HG02884 (cell line): ENCODE measurements at regions not wholly inside any gene's neighbourhood (a gene's known extent, or its start where the extent isn't known, plus 50 kb on each side); places are given as distances from the start of the nearest gene placed in this dataset.

ENCODE experiments used
- ATAC-seq: cut with Tn5 transposase; IDR thresholded peaks from one replicate; pipeline ENCODE4 v1.9.1; 2021; ENCODE audit warnings: mild to moderate bottlenecking, moderate library complexity; ENCODE audit not compliant: unreplicated experiment

DNA sequence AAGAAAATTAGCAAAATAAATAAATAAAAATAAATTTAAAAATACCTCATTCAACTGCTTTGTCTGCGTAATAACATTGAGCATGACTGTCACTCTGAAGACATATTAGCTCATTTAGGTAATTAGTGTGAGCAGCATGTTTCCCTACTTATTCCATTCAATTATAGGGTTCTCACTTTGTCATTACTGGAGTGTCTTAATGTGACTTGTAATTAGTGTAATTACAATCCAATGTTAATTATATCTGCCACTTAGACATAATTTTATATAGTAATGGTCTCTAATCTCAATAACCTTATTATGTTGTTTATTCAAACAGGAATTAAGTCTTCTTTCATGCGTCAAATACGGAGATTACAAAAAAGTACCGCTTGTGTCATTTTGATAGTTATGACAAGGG is 893.9 kb upstream of the ACVR2A start:
- ATAC-seq = no peak

DNA sequence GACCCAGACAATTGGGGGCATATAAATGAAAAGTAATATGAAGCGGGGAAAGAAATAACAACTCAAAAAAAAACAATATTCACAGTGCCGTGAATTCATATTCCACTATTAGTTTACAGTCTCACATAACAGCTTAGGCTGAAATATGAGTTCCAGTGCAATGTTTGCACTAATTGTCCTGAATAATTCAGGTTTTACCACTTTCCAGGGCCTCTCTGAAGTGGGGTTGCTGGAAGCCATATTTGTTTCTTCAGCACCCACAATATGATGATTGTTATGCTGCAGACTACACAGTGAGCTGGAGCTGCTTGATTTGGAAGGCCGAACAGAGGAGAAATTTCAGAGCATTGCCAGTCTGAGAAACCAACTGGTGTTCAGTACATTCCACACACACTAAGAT is 894.5 kb upstream of the ACVR2A start:
- no peak for ATAC-seq

DNA sequence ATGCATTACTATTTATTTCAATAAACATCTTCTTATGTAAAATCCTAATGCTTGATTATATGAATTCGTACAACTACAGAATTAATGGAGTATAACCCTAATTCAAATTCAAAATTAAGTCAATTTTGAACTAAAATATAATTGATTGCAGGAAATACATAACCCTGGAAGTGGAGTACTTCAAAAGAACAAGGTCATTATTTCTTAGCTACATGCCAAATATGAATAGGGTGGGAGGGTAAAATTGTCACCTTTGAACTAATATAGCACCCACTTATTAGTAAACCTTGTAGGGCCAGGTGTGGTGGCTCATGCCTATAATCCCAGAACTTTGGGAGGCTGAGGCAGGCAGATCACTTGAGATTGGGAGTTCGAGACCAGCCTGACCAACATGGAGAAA is 895.4 kb upstream of the ACVR2A start:
- ATAC-seq = no peak

DNA sequence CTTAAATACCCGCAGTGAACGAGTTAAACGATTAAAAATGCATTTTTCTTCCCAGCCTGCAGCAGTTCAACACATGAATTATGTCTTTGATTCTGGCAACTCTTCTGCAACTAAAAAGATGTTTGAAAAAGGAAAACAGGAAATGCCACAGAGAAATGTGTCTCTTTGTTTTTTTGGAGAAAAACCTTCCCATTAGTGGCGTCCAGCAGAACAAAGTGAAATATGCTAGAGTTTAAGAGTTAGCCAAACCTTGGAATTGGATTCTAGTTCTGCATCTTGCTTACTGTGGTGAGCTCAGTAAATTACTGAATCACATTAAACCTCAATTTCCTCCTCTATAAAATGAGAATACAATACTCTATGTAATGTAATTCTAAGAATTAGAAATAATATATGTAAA is 900.2 kb upstream of the ACVR2A start:
- no peak for ATAC-seq

DNA sequence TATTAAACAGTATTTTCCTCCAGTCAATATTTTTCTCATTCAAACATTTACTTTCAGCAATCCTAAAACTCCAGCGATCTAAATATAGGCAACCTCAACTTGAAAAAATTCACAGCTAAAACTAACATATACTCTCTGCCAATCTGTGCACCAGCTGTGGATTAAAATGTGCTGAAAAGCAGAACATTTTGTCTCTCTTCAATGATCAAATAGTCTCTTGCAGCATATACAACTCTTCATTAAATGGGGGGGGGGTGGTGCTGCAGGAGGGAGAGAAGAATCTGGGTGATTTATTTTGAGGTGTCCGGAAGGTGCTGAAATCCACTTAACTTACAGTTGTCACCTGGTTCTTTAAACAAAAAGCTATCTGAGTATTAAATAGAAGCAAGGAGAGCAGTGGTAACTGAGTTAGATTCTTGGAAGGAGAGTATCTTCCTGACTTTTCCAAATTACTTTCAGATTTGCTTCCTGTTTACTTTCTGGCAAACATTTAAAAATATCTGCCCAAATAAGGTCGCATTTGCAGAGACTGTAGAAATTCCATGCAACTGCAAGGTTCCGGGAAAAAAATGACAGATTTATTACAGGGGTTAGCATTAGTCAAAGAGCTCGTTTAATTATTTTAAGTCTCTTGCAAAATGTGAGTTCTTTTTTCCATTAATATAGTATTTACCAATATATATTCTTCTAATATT is 904.7 kb upstream of the ACVR2A start:
- no peak for ATAC-seq

DNA sequence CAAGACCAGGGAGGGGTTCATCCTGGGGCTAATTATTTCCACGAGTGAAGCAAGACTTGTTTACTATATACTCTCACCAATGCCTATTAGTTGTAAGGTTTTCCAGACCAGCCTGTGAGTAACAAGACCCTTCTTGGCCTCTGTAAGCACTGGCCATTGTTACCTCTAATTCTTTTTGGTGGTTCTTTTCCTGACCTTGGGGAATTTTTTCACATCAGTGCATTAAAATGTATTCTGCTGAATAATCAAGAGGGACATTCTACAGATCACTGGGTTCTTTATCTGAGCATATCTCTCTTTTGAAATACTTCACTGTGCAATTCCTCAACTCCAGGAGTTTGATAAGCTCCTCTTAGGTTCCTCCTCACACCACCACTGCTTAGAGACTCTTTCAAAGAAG is 909.9 kb upstream of the ACVR2A start:
- ATAC-seq = no peak

DNA sequence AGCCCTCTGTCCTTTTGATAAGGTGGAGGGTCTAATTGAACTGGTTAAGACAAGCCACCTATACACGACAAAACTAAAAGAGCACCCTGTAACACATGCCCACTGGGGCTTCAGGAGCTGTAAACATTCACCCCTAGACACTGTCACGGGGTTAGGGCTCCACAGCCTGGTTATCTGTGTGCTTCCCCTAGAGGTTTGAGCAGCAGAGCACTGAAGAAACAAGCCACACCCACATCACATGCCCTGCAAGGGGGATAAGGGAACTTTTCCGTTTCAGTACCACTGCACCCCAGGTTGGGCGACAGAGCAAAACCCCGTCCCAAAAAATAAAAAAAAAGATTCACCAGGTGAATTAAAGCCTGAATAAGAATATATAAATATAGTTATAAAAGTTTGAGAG is 913.7 kb upstream of the ACVR2A start:
- peak; percentile 69 for ATAC-seq

DNA sequence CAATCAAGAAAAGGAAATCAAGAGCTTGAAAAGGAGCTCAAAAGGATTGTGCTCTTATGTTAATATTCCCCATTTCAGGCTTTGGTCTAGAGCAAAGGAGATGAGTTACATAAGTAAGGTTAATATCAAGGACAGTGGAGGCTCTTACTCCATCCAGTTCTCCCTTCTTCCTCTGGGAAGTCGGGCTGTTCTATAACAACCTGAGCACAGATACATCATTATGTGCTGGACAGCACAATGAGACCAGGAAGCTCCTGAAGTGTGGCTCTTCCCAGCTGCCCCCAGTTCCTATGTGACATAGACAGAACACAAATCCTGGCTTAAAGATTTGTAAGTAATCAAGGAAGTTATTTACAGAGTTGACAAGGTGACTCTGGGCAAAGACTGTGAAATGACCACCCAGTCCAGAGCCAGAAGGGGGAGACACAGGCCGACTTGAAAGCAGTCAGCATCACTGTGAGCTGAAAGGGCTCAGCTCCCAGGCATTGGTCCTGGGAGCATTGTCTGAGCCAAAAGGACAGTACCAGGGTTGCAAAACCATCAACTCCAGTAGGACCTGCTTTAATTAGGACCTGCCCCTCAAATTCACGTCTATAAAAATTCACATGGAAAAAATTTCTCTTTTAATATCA is 917.6 kb upstream of the ACVR2A start:
- ATAC-seq = no peak

DNA sequence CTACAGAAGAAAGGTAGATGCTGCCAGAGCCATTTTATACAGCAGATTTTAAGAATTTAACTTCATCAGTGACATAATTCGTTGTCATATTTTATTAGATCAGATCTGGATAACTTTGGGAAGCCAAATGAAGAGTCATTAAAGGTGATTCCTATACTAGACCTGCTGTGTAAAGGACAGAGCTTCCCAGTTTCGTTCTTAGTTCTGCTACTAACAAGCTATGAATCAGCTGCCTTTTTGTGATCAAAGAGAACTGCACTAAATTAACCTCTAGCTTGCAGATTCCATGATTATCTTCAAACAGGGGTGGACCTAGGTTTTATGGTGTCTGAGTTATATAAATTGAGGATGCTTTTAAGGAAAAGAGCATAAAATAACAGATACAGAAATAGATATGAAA is 926.5 kb upstream of the ACVR2A start:
- ATAC-seq = no peak

DNA sequence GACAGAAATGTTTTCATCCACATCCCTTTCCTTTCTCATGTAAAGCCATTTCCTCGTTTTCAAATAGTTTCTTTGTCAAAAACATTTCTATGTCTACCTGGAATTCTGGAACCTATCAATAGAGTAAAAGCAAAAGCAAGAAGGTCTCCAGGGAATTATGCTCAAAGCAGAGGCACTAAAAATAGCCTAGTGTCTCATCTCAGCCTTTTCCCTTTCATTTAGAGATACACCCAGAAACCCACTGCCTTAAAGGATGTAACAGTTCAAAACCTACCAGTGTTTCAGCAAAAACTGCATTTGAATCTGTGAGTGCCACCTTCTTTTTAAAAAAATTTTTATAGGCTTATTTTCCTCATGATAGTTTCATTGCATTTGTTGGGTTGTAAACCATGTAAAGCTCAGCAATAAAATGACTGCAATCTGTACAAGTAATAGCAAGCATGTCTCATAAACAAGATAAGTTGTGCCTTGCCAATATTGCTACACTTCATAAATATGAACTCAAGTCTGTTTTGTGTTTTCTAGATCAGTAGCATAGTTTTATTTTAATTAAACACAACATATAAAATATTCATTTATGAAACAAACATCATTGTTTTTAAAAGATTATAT is 927.3 kb upstream of the ACVR2A start:
- ATAC-seq = no peak

DNA sequence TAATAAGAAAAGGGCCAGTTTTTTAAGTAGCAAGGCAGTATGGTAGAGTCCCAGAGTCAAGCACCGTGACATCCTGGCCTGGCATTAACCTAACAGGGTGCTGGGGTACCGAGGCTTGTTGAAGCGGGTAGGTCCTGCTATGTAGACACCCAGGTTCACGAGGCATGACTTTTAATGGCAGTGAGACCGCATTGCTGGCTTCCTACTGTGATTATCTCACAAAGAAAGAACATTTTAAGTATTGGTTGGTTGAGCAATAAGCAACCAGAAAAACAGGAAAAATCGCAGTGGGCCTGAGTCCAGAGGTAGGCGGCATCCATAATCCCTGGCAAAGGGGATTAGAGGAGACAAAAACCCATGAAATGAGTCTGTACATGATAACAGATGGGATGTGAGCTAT is 927.9 kb upstream of the ACVR2A start:
- ATAC-seq = no peak

DNA sequence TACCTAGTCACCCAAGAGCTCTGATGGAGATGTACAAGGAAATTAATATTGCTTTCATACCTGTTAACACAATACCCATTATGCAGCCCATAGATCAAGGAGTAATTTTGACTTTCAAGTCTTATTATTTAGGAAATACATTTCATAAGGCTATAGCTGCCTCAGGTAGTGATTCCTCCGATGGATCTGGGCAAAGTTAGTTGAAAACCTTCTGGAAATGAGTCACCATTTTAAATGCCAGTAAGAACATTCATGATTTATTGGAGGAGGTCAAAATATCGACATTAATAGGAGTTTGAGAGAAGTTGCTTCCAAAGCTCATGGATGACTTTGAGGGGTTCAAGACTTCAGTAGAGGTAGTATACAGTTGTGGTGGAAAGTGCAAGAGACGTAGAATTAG is 931.4 kb upstream of the ACVR2A start:
- ATAC-seq = no peak

DNA sequence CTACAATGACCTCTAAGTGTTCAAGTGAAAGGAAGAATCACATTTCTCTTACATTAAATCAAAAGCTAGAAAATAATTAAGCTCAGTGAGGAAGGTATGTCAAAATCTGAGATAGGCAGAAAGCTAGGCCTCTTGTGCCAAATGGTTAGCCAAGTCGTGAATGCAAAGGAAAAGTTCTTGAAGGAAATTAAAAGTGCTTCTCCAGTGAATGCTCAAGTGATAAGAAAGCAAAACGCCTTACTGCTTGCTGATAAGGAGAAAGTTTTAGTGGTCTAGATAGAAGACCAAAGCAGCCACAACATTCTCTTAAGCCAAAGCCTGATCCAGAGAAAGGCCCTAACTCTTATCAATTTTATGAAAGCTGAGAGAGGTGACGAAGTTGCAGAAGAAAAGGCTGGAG is 932.3 kb upstream of the ACVR2A start:
- no peak for ATAC-seq

DNA sequence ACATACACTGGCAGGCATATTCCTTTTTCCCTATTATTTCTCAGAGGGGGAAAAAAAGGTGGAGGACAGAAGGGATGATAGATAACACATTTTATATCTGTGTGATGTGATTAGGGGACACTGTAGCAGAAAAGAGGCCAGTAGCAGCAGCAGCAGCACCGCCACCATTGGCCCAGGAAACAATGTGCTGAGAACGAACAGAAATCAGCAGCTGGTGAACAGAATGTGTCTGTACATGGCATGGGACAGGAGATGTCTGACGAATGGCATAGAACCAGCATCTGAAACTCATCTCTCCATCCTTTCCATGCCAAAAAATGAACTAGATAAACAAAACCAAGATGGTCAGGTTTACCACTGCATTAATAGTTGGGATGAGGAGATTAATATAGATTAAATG is 936.1 kb upstream of the ACVR2A start:
- no peak for ATAC-seq

DNA sequence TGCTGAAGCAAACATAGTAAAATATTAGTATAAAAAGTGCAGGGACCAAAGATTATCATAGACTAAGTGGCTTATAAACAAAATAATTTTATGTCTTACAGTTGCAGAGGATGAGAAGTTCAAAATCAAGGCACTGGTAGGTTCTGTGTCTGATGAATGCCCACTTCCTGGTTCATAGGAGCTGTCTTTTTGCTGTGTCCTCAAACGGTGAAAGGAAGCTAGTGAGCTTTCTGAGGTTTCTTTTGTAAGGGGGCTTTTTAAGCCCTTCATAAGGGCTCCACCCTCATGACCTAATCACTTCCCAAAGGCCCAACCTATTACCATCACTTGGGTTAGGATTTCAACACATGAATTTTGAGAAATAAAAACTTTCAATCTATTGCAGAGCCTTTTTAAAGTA is 946.7 kb upstream of the ACVR2A start:
- no peak for ATAC-seq

DNA sequence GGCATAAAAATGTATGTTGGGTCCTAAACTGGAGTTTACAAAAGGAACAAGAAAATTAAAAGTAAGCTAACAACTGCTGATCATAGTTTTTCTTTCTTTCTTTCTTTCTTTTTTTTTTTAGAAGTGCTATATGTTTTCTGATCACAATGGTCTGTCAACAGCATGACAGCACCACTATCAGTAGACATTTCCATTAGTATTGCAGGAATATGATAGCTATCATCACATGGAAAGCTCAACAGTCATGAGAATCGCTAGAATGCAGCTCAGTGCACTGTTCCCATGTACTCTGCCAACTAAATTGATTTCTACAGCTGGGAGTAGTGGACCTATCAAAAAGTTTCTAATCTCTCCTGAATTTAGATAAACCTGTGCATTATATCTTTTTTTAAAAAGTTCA is 950.3 kb upstream of the ACVR2A start:
- ATAC-seq = no peak

DNA sequence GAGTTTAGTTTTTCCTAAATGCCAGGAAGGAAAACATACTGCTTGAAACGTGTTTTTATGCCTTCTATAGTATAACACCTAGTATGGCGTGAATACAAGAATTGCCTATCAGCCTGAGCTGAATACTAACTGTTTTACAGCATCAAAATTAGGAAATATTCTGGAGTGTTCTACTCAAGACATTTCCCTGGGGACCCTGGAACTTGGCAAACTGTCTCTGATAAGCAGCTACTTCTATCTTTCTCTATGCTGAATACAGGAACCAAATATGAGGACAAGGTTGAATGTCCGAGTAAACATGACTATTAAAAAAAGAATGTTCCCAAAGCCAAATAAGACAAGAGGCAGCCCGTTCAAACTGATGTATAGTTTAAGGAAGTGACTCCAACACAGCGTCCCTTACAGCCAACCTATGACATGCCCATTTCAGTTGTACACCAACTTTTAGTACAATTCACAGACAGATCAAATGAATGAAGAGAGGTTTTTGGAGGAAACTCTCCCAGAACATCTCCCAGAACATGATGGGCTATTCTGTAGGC is 951.3 kb upstream of the ACVR2A start:
- no peak for ATAC-seq

DNA sequence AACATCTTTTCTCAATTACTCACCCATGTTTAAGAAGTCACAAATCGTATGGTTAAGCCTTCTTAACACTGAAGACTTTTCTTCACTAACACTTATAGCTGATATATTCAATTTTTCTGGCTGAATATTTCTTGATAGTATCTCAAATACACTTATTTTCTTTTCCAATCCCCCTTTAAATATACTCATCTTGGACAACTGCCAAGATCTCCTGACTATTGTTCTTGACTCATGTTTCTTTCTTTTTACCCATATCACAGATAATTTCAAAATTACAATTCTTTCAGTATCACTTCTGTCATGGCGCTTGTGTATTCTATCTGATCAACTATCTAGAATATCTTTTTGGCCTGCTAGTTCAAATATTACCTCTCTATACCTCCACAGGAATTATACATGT is 954.3 kb upstream of the ACVR2A start:
- no peak for ATAC-seq

DNA sequence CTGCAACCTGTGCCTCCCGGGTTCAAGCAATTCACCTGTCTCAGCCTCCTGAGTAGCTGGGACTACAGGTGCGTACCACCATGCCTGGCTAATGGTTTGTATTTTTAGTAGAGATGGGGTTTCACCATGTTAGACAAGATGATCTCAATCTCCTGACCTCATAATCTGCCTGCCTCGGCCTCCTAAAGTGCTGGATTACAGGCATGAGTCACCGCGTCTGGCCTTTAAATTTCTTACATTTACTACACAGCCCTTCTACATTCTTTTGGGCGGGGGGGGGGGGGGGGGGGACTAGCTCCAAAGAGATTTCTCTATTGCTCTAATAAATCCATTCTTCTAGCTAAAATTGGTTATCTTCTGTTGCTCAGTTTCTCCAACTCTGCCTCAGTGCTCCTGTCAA is 964.9 kb upstream of the ACVR2A start:
- ATAC-seq = no peak

DNA sequence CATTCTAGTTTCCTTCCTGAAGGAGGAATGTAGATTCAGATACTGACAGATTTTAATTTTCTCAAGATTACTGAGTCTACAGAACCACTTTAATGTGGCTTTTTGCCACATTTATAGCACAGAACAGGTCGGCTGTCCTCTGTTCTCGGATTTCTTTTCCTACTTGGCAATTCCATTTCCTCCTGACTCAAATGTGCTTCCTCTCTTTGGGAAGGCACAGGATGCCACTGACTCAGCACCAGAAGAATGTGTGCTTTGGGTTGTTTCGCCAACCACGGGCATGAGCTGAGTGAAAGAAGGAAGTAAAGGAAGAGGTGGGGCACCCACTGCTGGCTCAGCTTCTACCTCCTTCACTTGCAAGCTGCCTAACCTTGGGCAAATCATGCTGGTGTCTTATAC is 970.6 kb upstream of the ACVR2A start:
- ATAC-seq = no peak

DNA sequence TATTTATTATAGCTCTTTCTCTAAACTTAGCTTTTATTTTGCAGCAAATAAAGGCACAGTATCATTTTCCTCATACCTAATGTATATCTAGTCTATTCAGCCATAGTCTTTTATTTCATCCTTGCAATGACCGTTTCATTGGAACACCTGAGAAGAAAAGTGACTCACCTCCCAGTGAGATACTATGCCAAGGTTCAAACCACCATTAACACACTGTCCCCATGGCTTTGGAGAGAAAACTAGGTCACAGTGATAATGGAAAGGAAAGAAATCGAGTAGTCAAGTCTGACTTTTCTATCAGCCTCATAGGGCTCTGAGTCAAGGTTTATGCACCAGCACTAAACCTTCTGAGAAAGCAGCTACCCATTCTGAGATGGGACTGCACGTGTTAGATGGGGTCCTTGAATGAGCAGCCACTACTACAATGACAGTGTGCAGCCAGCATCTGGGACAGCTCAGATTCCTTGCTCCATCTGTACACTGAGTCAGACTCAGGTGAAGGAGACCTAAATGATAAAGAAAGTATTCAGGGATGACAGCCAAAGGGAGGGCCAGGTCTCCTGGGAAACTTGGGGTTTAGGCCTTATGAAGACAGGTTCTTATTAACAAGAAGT is 971.1 kb upstream of the ACVR2A start:
- no peak for ATAC-seq

DNA sequence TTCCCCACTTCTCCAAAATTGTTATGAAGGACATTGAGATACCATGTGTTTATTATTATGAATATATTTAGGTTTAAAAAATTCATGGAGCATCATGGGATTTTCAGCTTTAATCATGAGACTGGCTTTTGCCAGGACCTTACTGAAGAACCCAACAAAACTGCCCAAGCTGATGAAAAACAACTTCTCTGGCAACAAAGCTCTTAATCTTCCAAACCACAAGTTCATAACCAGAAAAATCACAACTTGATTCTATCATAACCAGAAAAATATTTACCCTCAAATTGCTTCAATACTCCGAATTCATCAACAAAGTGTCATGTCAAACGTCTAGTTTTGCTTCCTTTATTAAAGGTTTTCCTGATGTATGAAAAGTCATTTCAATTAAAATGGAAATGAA is 971.8 kb upstream of the ACVR2A start:
- ATAC-seq = no peak
